KBM-7 (cell line): ENCODE measurements at regions not wholly inside any gene's neighbourhood (a gene's known extent, or its start where the extent isn't known, plus 50 kb on each side); places are given as distances from the start of the nearest gene placed in this dataset.
"Not testable (repeated sequence)": the region's sequence is repeated elsewhere in the genome, so short reads cannot be mapped to it uniquely, and the experiment has no call there.

ENCODE experiments used
- DNase-seq: peaks from one replicate; pipeline ENCODE4 v3.0.0-alpha.2; 2015
- in situ Hi-C: fragments of 300-500 bp; cut with MboI; formaldehyde crosslinking; loops from 2 replicates; pipeline ENCODE4 v1.14.3; 2020; ENCODE audit warnings: low sequenced_read_pairs, low pct_unique_long_range_greater_than_20kb, mixed read lengths

GRCh38 chr1:867550-867949 is 56.2 kb upstream of the SAMD11 start:
- DNase-seq, in situ Hi-C loops: not testable (repeated sequence)

GRCh38 chr1:869499-870244 is 54.1 kb upstream of the SAMD11 start:
- peak; percentile 69 for DNase-seq
- in situ Hi-C loops = no loop called here
